Caki2 (cell line): ENCODE measurements at regions not wholly inside any gene's neighbourhood (a gene's known extent, or its start where the extent isn't known, plus 50 kb on each side); places are given as distances from the start of the nearest gene placed in this dataset.
"Not testable (repeated sequence)": the region's sequence is repeated elsewhere in the genome, so short reads cannot be mapped to it uniquely, and the experiment has no call there.

Experiments used
- DNase-seq: peaks from one replicate; pipeline ENCODE4 v3.0.0-alpha.2; 2015; ENCODE audit warnings: low read depth
- in situ Hi-C: cut with HindIII; loops from 2 replicates; pipeline ENCODE4 v1.10.0; 2016; ENCODE audit warnings: low sequenced_read_pairs, low pct_unique_long_range_greater_than_20kb, mixed read lengths

DNA sequence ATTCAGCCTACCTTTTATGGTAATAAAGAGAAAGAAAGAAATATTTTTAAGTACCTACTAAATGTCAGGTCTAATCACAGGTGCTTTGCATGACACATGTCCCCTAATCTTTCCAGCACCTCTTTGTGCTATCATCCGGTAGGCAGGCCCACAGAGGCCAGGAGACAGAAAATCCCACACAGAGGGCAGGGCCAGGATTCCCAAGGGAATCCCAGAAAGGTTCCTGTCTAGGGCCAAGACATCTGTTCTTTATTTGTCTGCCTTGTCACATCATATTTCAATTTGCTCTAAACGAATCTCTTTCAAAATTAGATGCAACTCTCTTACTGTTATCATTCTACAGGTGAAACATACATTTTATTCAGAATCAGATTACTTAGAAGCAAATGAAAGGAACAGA, 676.1 kb upstream of the GYPC start:
- in situ Hi-C loops, result no loop called here
- no peak for DNase-seq

DNA sequence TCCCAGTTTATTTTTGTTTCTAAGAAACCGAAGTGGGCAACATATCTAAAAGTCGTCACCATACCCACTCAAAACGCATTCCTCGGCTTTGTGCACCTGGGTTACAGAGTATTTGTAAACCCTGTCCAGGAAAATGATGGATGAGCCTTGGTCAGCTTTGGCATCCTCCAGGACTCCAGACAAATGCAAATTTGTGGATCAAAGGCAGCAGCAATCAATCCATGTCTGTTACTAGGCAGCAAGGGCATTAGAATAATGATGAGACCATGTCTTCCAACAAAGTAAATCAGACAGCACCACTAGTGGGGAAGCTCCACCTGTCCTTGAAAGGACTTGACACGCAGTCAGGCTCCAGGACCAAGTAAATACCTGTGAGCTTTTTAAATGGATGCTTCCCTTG, 672.6 kb upstream of the GYPC start:
- in situ Hi-C loops, result no loop called here

DNA sequence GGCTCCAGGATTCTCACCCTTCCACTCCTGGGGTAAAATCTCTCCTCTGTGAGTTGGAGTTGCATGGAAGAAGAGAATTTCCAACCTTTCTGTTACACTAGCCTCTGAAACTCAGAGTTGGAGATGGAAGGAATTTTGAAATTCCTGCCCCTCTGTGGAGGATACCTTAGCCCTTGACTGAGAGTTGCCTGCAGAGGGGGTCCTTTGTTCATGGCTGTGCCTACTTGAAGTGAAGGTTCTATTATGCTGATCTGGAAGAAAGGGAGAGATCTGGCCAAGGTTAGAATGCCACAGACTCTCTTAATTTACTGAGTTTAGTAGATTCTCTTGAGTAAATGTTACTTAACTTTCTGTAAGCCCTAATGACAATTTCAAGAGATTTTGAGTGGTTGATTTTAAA, 626.6 kb upstream of the GYPC start:
- no peak for DNase-seq
- in situ Hi-C loops, result no loop called here

More for the DNA sequence above, 672.6 kb upstream of the GYPC start:
- no peak for DNase-seq

DNA sequence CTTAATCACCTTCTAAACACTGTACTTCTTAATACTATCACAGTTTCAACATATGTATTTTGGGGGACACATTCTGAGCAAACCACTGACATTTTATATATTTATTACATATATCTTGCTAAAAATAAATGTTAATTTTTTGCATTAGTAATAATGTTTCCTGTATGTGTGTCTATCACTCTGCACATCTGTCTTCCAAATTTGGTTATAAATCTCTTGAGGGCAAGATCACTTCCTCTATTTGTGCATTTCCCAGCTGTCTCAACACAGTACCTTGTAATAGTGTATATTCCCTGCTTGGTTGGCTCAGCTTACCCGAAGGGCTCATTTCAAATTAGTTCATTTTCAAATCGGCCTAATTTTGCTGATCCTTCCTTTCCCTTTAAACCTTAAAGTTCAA, 617.1 kb upstream of the GYPC start:
- in situ Hi-C loops, result no loop called here
- DNase-seq, result no peak

DNA sequence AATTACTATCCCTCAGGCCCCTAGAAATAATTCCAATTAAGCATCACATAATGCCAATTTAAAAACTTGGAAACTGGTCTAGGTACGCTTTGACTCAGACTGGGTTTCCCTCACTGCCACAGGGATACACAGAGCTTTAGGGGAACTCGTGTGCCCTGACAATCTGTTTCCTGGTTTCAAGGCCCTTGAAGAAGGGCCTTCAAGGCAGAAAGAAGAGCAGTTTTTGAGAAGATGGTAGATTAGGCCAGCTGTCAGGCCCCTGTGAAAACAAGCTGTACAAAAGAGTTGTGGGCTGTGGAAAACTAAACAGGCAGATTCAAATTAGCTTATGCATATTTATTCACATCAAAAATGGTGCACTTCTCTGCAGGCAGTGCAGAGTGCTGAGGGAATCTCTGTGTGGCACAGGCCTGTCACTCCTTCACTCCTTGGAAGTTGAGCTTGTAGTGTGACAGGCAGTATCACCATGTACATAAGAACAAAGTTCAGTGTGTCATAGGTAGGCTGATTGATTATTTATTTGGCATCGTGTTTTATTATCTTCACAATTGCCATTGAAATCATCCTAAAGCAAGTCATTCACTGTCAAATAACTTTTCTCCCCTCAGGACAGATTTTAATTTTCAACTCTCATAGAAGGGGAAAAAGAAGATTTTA, 614.4 kb upstream of the GYPC start:
- no peak for DNase-seq
- in situ Hi-C loops, result no loop called here

DNA sequence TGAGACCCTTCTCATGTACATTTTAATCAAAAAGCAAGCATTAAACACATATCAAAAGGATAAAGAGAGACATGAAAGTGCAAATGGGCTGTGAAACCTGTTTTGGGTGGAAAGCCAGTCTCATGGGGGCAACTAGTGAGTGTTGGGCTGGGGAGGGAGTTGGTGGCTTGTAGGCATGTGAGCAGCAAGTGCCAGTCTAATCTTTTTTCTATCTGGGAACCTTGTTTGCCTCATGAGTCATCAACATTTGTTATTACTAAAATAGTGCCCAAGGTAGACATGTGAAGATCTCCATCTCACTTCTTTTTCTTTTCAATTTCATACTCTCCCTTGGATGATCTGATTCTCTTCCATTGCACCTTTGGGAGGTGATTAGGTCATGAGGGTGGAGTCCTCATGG, 613.9 kb upstream of the GYPC start:
- no peak for DNase-seq
- in situ Hi-C loops, result no loop called here

DNA sequence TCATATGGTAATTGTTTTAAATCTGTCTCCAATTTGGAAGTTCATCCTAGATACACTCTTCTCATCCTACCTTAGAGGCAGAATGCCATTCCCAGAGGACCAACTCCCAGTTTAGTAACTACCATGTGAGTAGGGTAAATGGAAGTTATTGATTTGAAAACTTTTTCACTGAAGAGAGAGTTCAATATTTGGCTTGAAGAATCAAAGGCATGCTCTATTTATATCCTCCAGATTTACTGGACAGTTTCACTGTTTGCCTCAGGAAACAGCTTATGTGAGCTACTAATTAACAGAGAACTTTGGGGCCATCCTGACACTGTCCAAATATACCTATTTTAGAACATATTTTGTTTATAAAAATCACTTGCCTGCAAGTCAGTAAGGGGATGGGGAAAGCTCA, 607.2 kb upstream of the GYPC start:
- no peak for DNase-seq
- in situ Hi-C loops, result no loop called here

DNA sequence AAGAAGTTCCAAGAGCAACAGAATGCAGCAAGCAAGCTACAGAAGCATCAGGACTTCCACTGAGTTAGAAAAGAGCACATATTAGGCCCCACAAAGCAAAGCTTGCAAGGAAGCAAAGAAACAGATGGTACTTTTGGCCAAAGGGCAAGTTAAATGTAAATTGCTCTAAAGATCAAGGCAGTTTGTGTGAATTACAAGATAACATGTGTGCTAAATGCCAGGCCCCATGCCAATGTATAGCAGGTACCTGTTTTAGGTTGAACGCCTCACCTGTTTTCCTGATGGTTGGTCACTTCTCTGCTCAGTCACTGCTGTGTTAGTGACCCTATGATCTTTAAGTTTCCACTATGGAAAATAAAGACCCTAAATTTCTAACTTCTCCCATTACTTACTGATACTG, 606.5 kb upstream of the GYPC start:
- in situ Hi-C loops, result no loop called here
- DNase-seq, result no peak

DNA sequence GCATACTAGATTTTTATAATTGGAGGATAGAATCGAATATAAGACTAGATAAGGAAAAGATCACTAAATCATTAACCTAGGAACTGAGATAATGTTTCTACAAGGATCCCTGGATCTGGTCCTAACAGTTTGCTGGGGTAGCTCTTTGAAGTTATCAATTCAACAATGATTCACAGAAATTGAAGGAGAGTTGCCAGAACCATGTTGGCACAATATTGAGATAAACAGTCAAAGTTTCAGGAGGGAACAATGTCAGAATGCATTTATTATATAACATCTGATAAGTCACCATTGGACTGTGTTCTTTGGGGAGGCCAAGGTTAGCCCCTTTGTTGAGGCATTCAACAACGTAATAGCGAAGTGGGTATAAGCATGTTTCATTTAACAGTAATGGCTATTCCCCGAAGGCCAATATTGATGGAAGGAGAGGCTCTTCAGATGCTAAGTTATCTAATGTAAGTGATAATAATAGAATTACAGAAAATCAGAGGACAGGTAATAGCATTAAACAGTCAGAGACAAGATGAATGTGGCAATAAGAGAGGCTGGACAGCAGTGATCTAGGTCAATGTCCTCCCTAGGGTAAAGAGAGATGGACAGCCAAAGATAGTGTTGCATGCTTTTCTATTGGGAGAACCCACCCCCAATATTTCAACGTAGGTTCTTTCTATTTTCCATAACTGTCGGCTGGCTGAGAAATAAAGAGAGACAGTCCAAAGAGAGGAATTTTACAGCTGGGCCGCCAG, 604.8 kb upstream of the GYPC start:
- no peak for DNase-seq
- in situ Hi-C loops, result no loop called here

DNA sequence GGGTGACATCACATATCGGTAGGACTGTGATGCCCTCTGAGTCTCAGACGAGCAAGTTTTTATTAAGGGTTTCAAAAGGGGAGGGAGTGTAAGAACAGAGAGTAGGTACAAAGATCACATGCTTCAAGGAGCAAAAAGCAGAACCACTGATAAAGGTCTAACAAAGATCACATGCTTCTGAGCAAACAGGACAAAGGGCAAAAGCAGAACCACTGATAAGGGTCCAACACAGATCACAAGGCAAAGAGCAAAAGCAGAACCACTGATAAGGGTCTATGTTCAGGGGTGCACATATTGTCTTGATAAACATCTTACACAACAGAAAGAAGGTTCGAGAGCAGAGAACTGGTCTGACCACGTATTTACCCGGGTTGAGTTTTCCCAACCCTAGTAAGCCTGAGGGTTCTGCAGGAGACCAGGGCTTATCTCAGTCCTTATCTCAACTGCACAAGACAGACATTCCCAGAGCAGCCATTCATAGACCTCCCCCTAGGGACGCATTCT, 604.2 kb upstream of the GYPC start:
- DNase-seq, in situ Hi-C loops: not testable (repeated sequence)

DNA sequence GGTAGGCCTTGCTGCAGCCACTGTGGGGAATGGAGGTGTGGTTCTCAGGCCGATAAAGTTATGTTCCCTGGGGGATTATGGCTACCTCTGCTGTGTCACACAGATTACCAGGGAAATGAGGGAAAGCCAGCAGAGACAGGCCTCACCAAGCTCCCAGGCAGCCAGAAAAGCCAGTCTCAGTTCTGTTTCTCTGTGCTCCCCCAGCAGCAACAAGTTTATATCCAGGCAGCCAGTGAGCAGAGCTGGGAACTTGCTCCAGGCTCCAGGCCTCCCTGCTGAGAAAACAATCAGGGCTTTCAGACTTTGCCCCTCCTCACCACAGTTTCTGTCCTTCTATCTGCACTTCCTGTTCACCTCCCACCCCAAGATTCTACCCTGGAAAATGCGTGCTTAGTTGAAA, 596.6 kb upstream of the GYPC start:
- DNase-seq, result no peak
- in situ Hi-C loops, result no loop called here

DNA sequence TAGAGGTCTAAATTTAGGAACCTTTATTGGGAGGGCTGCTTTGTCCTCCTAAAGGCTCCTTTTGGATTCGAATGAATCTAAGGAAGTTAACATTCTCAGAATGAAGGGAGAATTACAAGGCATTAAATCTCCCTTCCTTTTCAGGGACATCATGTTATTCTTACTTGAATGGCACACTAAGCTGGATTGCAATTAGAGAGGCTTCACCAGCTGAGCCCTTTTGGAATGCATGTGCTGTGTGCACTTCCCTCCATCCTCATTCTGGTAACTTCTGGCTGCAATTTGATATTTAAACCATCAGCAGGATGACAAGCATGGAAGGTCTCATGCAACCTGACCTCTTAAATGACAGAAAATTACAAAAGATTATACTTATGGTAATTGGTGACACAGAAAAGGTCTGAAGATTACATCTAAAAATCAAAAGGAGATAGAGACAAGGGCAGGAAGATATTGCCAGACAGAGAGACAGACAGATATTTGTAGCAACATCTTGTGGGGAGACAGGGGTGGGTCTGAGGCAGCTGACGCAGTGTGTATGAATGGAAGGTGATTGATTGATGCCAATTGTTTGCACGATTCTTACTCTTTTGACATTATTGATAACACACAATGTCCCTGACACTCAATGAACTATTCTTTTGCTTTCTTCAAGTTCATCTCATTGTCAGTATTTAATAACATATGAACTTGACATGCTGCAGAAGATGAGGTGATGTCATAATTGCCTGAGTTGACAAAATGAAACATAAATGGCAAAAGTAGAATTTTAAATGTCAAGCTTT, 570.8 kb upstream of the GYPC start:
- DNase-seq, result no peak
- in situ Hi-C loops, result no loop called here

DNA sequence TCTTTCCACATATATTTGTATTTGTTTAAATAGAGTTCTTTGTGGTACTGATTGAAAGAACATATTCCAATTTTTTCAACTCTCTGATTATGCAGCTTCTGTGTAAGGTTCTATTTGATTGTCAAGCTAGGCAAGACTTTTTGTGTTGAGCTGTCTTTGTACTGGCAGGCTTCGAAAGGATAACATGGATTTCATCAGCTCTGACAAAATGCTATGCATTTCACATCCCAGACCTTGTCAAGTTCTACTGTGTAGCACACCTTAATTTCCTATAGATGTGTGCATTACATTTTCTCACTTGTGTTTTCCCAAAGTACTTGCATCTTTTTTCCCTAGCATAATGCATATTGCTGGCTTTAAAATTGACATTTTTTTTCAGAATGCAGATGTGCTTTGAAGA, 555.0 kb upstream of the GYPC start:
- no peak for DNase-seq
- in situ Hi-C loops, result no loop called here

DNA sequence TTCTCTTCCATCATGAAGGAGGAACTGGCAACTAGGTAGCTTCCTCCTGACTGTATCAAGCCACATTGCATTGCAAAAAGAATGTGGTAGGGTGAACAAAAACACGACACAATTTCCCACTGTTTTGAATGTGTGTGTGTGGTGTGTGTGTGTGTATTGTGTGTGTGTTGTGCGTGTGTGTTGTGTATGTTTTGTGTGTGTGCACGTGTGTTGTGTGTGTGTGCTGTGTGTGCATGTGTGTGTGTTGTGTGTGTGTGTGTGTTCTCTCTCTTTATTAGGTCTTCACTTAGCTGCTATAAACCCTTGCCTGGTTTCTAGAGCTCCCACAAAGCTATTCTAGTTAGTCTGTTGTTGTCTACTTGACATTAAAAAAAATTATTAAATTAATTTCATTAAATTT, 550.0 kb upstream of the GYPC start:
- in situ Hi-C loops, result no loop called here
- no peak for DNase-seq

DNA sequence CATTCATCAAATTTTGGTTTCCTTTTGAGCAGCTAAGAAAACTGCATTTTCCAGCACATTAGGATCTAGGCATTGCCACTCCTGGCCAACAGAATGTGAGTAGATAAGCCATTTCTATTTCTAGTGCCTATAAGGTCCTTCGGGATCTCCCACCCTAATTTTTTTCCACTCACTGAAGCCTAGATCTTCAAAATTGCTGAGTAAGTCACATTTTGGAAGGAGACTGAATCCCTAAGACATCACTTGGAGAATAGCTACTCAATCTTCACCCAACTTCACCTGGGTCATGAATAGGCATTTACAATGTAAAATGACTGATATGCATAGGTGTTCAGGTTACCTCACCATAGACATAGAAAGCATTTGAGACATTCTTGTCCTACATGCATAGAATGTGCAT, 548.1 kb upstream of the GYPC start:
- DNase-seq, result no peak
- in situ Hi-C loops, result no loop called here

DNA sequence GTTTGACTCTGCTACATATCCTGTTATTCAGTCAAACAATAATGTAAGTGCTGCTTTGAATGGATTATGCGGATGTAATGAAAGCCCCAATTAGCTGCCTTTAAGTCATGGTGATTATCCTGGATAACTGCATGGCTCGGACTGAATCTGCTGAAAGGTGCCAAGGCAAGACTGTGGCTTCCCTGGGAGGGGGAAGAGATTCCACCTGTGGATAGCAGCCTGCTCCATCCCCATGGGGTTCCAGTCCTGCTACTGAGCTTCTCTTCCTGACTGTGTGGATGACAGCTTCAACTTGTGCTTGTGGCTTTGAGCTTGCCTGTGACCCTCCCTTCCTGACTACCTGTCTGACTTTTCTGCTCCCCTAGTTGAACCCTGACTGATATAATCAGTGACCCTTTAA, 540.0 kb upstream of the GYPC start:
- no peak for DNase-seq
- in situ Hi-C loops, result no loop called here

DNA sequence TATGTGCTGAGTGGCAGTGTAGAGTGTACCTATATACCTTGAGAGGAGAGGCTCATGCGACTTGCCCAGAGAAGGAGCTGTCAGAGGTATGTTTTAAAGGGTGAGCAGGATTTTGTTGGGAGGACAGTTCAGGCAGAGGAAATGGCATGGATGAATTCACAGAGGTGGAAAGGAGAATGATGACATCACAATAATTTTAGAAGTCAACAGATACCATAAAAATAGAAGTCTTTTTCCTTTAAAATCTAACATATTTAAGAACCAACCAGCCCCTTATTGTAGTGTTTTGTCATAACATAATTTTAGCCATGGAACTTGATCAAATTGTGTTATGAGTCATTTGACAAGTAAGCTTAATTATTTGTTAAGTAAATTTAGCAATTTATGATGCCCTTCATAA, 538.1 kb upstream of the GYPC start:
- DNase-seq, result no peak
- in situ Hi-C loops, result no loop called here

DNA sequence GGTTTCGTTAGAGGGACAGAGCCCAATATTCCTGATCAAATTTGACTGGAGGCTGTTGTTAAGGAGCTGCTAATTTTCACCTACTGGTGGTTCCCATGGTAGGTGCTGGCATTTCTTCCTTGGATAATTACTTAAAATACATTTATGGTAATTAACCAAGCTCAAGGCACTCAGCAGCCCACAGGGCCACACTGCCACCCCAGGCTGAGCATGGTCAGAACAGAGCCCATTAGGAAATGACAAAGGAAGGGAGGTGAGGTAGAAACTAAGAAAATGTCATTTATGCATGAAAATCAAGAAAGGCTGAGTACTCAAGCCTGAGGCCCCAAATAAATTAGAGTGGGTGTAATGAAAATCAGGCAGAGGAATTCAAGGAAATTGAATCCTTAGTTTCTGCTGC, 510.2 kb upstream of the GYPC start:
- DNase-seq, result no peak
- in situ Hi-C loops, result no loop called here

DNA sequence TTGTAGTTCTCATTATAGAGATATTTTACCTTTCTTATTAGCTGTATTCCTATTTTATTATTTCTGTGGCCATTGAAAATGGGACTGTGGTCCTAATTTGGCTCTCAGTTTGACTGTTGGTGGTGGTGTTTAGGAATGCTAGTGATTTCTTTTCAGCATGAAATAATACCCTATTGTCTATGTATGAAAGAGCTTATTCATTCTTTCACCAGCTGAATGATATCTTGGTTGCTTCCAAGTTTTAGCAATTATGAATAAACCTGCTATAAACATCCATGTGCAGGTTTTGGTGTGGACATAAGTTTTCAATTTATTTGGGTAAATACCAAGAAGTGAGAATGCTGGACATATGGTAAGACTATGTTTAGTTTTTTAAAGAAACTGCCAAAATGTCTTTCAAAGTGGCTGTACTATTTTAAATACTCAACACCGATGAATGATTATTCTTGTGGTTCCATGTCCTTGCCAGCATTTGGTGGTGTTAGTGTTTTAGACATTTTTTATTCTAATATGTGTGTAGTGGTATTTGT, 501.6 kb upstream of the GYPC start:
- no peak for DNase-seq
- in situ Hi-C loops, result no loop called here
